NCI-H128 (cell line): ENCODE measurements at regions not wholly inside any gene's neighbourhood (a gene's known extent, or its start where the extent isn't known, plus 50 kb on each side); places are given as distances from the start of the nearest gene placed in this dataset.

Source experiments
- DNase-seq: peaks from one replicate; lab custom pipeline; 2025; ENCODE audit not compliant: unreplicated experiment; lab: John Stamatoyannopoulos, UW

- DNase-seq: no peak
Measured at GRCh38 chr1:18535391-18536210, 54.9 kb downstream of the KLHDC7A start.

GRCh38 chr1:18536356-18536755, 55.6 kb downstream of the KLHDC7A start:
- DNase-seq: no peak

- DNase-seq: no peak
Measured at GRCh38 chr1:18536915-18537314, 56.2 kb downstream of the KLHDC7A start.

- DNase-seq: no peak
Measured at GRCh38 chr1:18537386-18538306, 56.9 kb downstream of the KLHDC7A start.

- no peak for DNase-seq
Measured at GRCh38 chr1:18539171-18539570, 58.4 kb downstream of the KLHDC7A start.

GRCh38 chr1:18540136-18540765, 59.5 kb downstream of the KLHDC7A start:
- DNase-seq: no peak

GRCh38 chr1:18541046-18541795, 60.5 kb downstream of the KLHDC7A start:
- no peak for DNase-seq

GRCh38 chr1:18542351-18542750, 61.6 kb downstream of the KLHDC7A start:
- no peak for DNase-seq

- no peak for DNase-seq
Measured at GRCh38 chr1:18546026-18546425, 65.3 kb downstream of the KLHDC7A start.

- DNase-seq: no peak
Measured at GRCh38 chr1:18547460-18547859, 66.7 kb downstream of the KLHDC7A start.

GRCh38 chr1:18548643-18549042, 67.9 kb downstream of the KLHDC7A start:
- no peak for DNase-seq

GRCh38 chr1:18549106-18549505, 68.4 kb downstream of the KLHDC7A start:
- no peak for DNase-seq

GRCh38 chr1:18549906-18550305, 69.2 kb downstream of the KLHDC7A start:
- DNase-seq: no peak

GRCh38 chr1:18552631-18553030, 71.9 kb downstream of the KLHDC7A start:
- no peak for DNase-seq

GRCh38 chr1:18553388-18553787, 72.7 kb downstream of the KLHDC7A start:
- DNase-seq: no peak

GRCh38 chr1:18554099-18554498, 73.4 kb downstream of the KLHDC7A start:
- no peak for DNase-seq

- DNase-seq: no peak
Measured at GRCh38 chr1:18554597-18554996, 73.9 kb downstream of the KLHDC7A start.

GRCh38 chr1:18555036-18555435, 74.3 kb downstream of the KLHDC7A start:
- no peak for DNase-seq

- DNase-seq: no peak
Measured at GRCh38 chr1:18556364-18556763, 74.3 kb upstream of the PAX7 start.

- peak; percentile 37 for DNase-seq
Measured at GRCh38 chr1:18557621-18558465, 72.8 kb upstream of the PAX7 start.
